H1 (cell line): ENCODE measurements at regions not wholly inside any gene's neighbourhood (a gene's known extent, or its start where the extent isn't known, plus 50 kb on each side); places are given as distances from the start of the nearest gene placed in this dataset.

Experiments used
- CTCF ChIA-PET: fragments of 300-600 bp; sonication (Branson Sonifier 250); formaldehyde crosslinking; loops from one replicate; lab custom pipeline; 2021; ENCODE audit not compliant: partially characterized antibody; lab: Charles Lee
- POLR2A ChIA-PET: fragments of 300-600 bp; sonication (Branson Sonifier 250); formaldehyde crosslinking; loops from one replicate; lab custom pipeline; 2021; ENCODE audit warnings: inconsistent platforms; ENCODE audit not compliant: partially characterized antibody; lab: Charles Lee
- DNase-seq, 2 experiments: peaks; one replicate each; pipeline versions ENCODE4 v3.0.0 to v3.0.0-alpha.2; 2010 to 2022; ENCODE audit warnings: low spot score in 2 of 2, low read depth in 1 of 2, mixed read lengths in 1 of 2
- FAIRE-seq: peaks from 2 replicates; lab custom pipeline; 2011; peaks lifted over from hg19 to GRCh38; lab: Jason Lieb, UNC
- H2AFZ ChIP-seq: 2 replicates; pipeline ENCODE4 v1.8.1; 2012; ENCODE audit warnings: low read length, inconsistent platforms
- H2AK5ac ChIP-seq: 2 replicates; pipeline ENCODE4 v1.6.1; 2013; ENCODE audit warnings: low read depth, low read length
- H2BK120ac ChIP-seq: replicated peaks from 2 replicates; pipeline ENCODE3; 2013; ENCODE audit warnings: low read depth, low read length, inconsistent platforms
- H2BK12ac ChIP-seq: 2 replicates; pipeline ENCODE4 v1.6.1; 2013; ENCODE audit warnings: low read depth, low read length
- H2BK15ac ChIP-seq: 2 replicates; pipeline ENCODE4 v1.6.1; 2013; ENCODE audit warnings: low read length
- H2BK20ac ChIP-seq: 2 replicates; pipeline ENCODE4 v1.6.1; 2013; ENCODE audit warnings: low read length
- H2BK5ac ChIP-seq: 2 replicates; pipeline ENCODE4 v1.6.1; 2013; ENCODE audit warnings: low read depth, low read length
- H3K14ac ChIP-seq: 2 replicates; pipeline ENCODE4 v1.6.1; 2013; ENCODE audit warnings: inconsistent platforms; ENCODE audit not compliant: insufficient read length
- H3K18ac ChIP-seq: 2 replicates; pipeline ENCODE4 v1.6.1; 2013; ENCODE audit warnings: low read length; ENCODE audit errors: extremely low read depth
- H3K23ac ChIP-seq: 2 replicates; pipeline ENCODE4 v1.6.1; 2013; ENCODE audit warnings: inconsistent platforms; ENCODE audit not compliant: insufficient read length
- H3K23me2 ChIP-seq: 2 replicates; pipeline ENCODE4 v1.6.1; 2013; ENCODE audit warnings: low read depth, low read length
- H3K27ac ChIP-seq: 2 replicates; pipeline ENCODE4 v1.6.1; 2011; ENCODE audit warnings: low read depth, low read length, inconsistent platforms
- H3K27me3 ChIP-seq, 4 experiments: replicated peaks in 1 of 4; 1 replicate in 1 of 4; 2 replicates in 3 of 4; pipeline versions ENCODE4 v1.6.1 to v1.8.1; 2011 to 2013; ENCODE audit warnings: low read length in 3 of 4, mild to moderate bottlenecking in 3 of 4, inconsistent platforms in 2 of 4, mixed read lengths in 2 of 4, moderate library complexity in 1 of 4; ENCODE audit not compliant: control insufficient read depth in 3 of 4, insufficient read depth in 3 of 4; ENCODE audit errors: extremely low read depth in 1 of 4
- H3K36me3 ChIP-seq, 4 experiments: 2 replicates each; pipeline versions ENCODE4 v1.6.1 to v1.8.1; 2011 to 2013; ENCODE audit warnings: mild to moderate bottlenecking in 4 of 4, low read length in 3 of 4, moderate library complexity in 2 of 4, control low read depth in 1 of 4, inconsistent platforms in 1 of 4; ENCODE audit not compliant: insufficient read depth in 4 of 4, control insufficient read depth in 2 of 4
- H3K4ac ChIP-seq: replicated peaks from 2 replicates; pipeline ENCODE3; 2013; ENCODE audit warnings: low read length, low read depth, mixed read lengths, inconsistent platforms; ENCODE audit not compliant: insufficient read length
- H3K4me1 ChIP-seq, 4 experiments: replicated peaks in 1 of 4; 1 replicate in 1 of 4; 2 replicates in 3 of 4; pipeline versions ENCODE4 v1.6.1 to v1.8.1; 2011 to 2013; ENCODE audit warnings: low read length in 3 of 4, inconsistent platforms in 2 of 4, mixed read lengths in 1 of 4; ENCODE audit not compliant: insufficient read depth in 4 of 4, control insufficient read depth in 3 of 4
- H3K4me2 ChIP-seq, 2 experiments: 2 replicates each; pipeline versions ENCODE4 v1.6.1 to v1.8.1; 2011 to 2013; ENCODE audit warnings: low read depth in 2 of 2, low read length in 2 of 2, control low read depth in 1 of 2, inconsistent platforms in 1 of 2, mild to moderate bottlenecking in 1 of 2; ENCODE audit not compliant: insufficient read depth in 1 of 2
- H3K4me3 ChIP-seq, 4 experiments: fragments of 200-600, 300-600 bp in 1 of 4; sonication (generic), shearing (Covaris generic), sonication (Bioruptor Twin) in 1 of 4; 2 replicates each; pipeline versions ENCODE4 v1.5.1 to v1.8.1; 2011 to 2016; ENCODE audit warnings: low read length in 4 of 4, low read depth in 3 of 4, control low read depth in 2 of 4, inconsistent platforms in 2 of 4, mild to moderate bottlenecking in 2 of 4, mixed read lengths in 1 of 4, moderate library complexity in 1 of 4; ENCODE audit not compliant: insufficient read depth in 2 of 4; ENCODE audit errors: extremely low read depth in 1 of 4
- H3K56ac ChIP-seq: replicated peaks from 2 replicates; pipeline ENCODE3; 2013; ENCODE audit warnings: low read depth, mild to moderate bottlenecking, mixed read lengths, low read length, inconsistent platforms; ENCODE audit not compliant: insufficient read length
- H3K79me1 ChIP-seq: 2 replicates; pipeline ENCODE4 v1.6.1; 2013; ENCODE audit warnings: low read depth, low read length, control low read depth
- H3K79me2 ChIP-seq, 2 experiments: 2 replicates each; pipeline versions ENCODE4 v1.6.1 to v1.8.1; 2012 to 2013; ENCODE audit warnings: low read length in 2 of 2, mild to moderate bottlenecking in 2 of 2, inconsistent platforms in 1 of 2; ENCODE audit not compliant: insufficient read depth in 2 of 2, control insufficient read depth in 1 of 2
- H3K9ac ChIP-seq, 4 experiments: replicated peaks in 1 of 4; 1 replicate in 1 of 4; 2 replicates in 3 of 4; pipeline versions ENCODE4 v1.6.1 to v1.8.1; 2011 to 2013; ENCODE audit warnings: low read depth in 3 of 4, low read length in 3 of 4, control low read depth in 2 of 4, mild to moderate bottlenecking in 2 of 4, moderate library complexity in 2 of 4, inconsistent platforms in 1 of 4; ENCODE audit errors: extremely low read depth in 1 of 4
- H3K9me3 ChIP-seq, 2 experiments: 2 replicates each; pipeline versions ENCODE4 v1.6.1 to v1.8.1; 2012 to 2013; ENCODE audit warnings: mild to moderate bottlenecking in 2 of 2, moderate library complexity in 2 of 2, control low read depth in 1 of 2, inconsistent platforms in 1 of 2, low read depth in 1 of 2, low read length in 1 of 2, mixed read lengths in 1 of 2; ENCODE audit not compliant: insufficient read depth in 2 of 2
- H4K20me1 ChIP-seq, 2 experiments: replicated peaks in 1 of 2; 2 replicates each; pipeline versions ENCODE3 to v1.8.1; 2011 to 2013; ENCODE audit warnings: inconsistent platforms in 2 of 2, low read length in 2 of 2, mild to moderate bottlenecking in 1 of 2; ENCODE audit not compliant: insufficient read depth in 2 of 2, control insufficient read depth in 1 of 2
- H4K5ac ChIP-seq: 2 replicates; pipeline ENCODE4 v1.6.1; 2013; ENCODE audit warnings: low read length, low read depth, mixed read lengths, inconsistent platforms; ENCODE audit not compliant: insufficient read length
- H4K8ac ChIP-seq: 2 replicates; pipeline ENCODE4 v1.8.0; 2013; ENCODE audit warnings: mild to moderate bottlenecking, moderate library complexity, low read length, inconsistent platforms; ENCODE audit not compliant: insufficient read depth; ENCODE audit errors: extremely low read depth
- H4K91ac ChIP-seq: replicated peaks from 2 replicates; pipeline ENCODE3; 2013; ENCODE audit warnings: low read length, mixed read lengths, inconsistent platforms; ENCODE audit not compliant: insufficient read length
- CBX5 ChIP-seq: fragments of 300-800, 300-1000 bp; sonication (generic); IDR thresholded peaks from 2 replicates; pipeline ENCODE4 v1.7.1; 2016; ENCODE audit warnings: antibody characterized with exemption, low read length, low read depth
- TCF12 ChIP-seq: IDR thresholded peaks from 2 replicates; pipeline ENCODE4 v1.6.1; 2011; ENCODE audit warnings: low read depth, mild to moderate bottlenecking, low read length
- WGBS, 2 experiments: shearing (Covaris generic) in 1 of 2; methylation state at CpG; one replicate each; pipeline versions ENCODE4 v1.1.6 to v1.1.7; 2013 to 2015; ENCODE audit warnings: low lambda C conversion rate in 2 of 2, mixed read lengths in 2 of 2, inconsistent platforms in 1 of 2, low coverage in 1 of 2, missing lambda C conversion rate in 1 of 2; ENCODE audit not compliant: insufficient replicate concordance in 2 of 2, insufficient coverage in 1 of 2, insufficient read length in 1 of 2; ENCODE audit errors: extremely low coverage in 1 of 2, missing lambda C conversion rate in 1 of 2; 5-methylcytosine and 5-hydroxymethylcytosine counted together

DNA sequence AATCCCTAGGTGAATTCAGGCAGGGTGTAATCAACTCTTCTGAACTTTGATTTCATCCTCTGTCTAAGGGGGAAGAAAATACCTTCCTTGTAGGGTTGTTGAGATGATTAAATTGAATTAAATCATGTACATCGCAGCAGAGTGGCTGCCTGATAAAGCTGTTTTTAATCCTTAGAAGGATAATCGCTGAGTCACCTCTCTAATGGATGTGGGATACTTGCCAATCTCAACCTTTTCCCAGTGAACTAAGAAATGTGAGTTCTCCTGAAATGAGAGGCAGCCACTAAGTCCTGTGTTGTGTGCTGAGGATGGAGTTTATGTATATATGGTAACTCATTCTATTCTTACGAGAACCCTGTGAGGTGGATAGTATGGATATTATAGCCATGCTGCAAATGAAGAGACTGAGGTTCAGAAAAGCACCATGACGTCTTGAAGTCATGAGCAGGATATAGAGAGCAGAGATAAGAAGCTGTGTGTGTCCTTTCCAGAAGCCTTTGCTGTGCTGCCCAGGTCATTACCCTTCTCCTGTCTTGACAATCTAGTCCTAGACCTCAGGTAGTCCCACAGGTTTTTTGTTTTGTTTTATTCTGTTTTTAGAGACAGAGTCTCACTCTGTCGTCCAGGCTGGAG lies 93.3 kb downstream of the HNRNPLL start:
- H3K27me3 ChIP-seq: peaks cover 0 to 8% (median 6%) of the 10 kb centered on the region in 4 experiments; a peak in 3 of 7 replicates
- CTCF ChIA-PET: interaction anchor here (0.6 to 7.7 kb wide), 26 partner anchors 11 to 432 kb away, joined by 3 to 94 read pairs (median 8); partner anchors contain the start of gene ATL2
- no peak overlapping the region for H2BK12ac ChIP-seq
- H2AFZ ChIP-seq: no peak overlapping the region
- H3K23me2 ChIP-seq: no peaks in the 10 kb centered on the region
- H2BK15ac ChIP-seq: no peak overlapping the region
- no peaks in the 10 kb centered on the region; a peak in 1 of 7 replicates for H3K4me1 ChIP-seq
- no peaks in the 10 kb centered on the region for H4K20me1 ChIP-seq
- no peak for FAIRE-seq
- no peak overlapping the region for H3K4ac ChIP-seq
- TF ChIP-seq TCF12: no peak
- no peak for TF ChIP-seq CBX5
- TF ChIP-seq, all 59 proteins: peak for 0
- Histone ChIP-seq H3K27ac (no peak overlapping the region), H3K79me1 (no peaks in the 10 kb centered on the region), H2BK120ac (no peak overlapping the region), H3K56ac (no peak overlapping the region), H3K18ac (no peak overlapping the region), H4K8ac (no peak overlapping the region), H4K5ac (no peak overlapping the region), H2AK5ac (no peak overlapping the region), H3K4me2 (no peak overlapping the region), H3K9ac (no peak overlapping the region), H3K9me3 (no peaks in the 10 kb centered on the region), H2BK20ac (no peak overlapping the region), H3K79me2 (no peaks in the 10 kb centered on the region), H2BK5ac (no peak overlapping the region), H3K23ac (no peak overlapping the region), H4K91ac (no peak overlapping the region), H3K14ac (no peak overlapping the region), H3K36me3 (no peaks in the 10 kb centered on the region), H3K4me3 (no peak overlapping the region)
- 87% methylated on average over 5 of the region's 5 CpGs; no CpG with 5 or more reads in 1 of the 2 experiments for WGBS, 2 experiments
- no peak for DNase-seq
- POLR2A ChIA-PET: interaction anchor here (0.6 to 2.1 kb wide), 4 partner anchors 34 to 237 kb away, joined by 3 to 8 read pairs (median 6); partner anchors contain the start of gene ATL2
